Amniotic epithelial cell (primary cell): ENCODE measurements at regions not wholly inside any gene's neighbourhood (a gene's known extent, or its start where the extent isn't known, plus 50 kb on each side); places are given as distances from the start of the nearest gene placed in this dataset.
"Not testable (repeated sequence)": the region's sequence is repeated elsewhere in the genome, so short reads cannot be mapped to it uniquely, and the experiment has no call there.

Experiments used
- DNase-seq: peaks from one replicate; pipeline ENCODE4 v3.0.0-alpha.2; 2010; ENCODE audit warnings: low read depth

- DNase-seq, result not testable (repeated sequence)
Measured at GRCh38 chr3:48101301-48101650, 85.1 kb upstream of the MAP4 start.

DNA sequence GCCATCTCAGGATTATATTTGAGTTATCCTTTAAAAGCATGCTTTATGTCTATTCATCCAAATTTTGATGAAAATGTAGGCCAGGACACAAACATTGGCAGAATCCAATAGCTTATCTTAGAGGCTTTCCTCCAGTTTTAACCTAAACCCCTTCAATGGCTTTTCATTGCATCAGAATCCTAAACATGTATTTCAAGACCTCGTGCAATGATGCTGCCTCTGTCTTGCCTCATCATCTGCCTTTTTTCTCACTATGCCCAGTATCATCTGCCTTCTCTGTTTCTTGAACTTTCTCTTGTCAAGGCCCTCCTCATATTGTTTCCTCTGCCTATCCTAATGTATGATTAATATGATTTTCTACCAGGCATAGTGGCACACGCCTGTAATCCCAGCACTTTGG is 76.1 kb upstream of the MAP4 start:
- DNase-seq, result no peak

GRCh38 chr3:48090166-48090939 is 74.1 kb upstream of the MAP4 start:
- DNase-seq, result no peak

GRCh38 chr3:48088749-48089466 is 72.7 kb upstream of the MAP4 start:
- DNase-seq, result peak; percentile 96

DNA sequence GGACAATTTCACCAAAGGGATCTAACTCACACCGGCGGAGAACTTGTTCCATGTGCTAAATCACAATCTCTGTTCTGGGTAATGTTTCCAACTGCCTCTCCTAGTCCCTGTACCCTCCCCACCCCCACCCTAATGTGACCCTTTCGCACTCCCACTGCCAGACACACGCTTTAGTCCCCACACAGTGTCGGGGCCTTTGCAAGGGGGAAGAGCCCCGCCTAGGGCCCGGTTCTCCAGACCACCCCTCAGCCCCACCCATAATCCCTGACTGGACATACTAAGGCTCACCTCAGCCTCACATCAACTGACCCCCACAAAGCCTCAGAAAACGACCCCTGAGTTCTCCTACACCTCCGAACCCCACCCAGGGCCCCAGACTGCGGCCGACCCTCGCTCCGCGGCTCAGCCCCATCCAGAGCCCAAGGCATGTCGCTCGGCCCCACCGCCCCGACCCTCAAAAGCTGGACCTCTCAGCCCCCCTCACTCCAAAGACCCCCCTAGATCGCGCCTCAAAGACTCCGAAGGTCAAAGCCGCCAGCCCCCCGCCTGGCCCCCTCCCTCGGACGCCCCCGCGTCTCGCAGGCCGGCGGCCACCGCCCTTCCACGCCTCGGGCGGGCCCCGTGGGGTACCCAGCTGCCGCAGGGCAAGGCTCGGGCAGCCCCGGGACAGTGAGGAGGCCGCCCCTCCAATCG is 72.0 kb upstream of the MAP4 start:
- DNase-seq, result no peak

- DNase-seq, result peak; percentile 83
Measured at GRCh38 chr3:48086705-48087104, 70.5 kb upstream of the MAP4 start.

DNA sequence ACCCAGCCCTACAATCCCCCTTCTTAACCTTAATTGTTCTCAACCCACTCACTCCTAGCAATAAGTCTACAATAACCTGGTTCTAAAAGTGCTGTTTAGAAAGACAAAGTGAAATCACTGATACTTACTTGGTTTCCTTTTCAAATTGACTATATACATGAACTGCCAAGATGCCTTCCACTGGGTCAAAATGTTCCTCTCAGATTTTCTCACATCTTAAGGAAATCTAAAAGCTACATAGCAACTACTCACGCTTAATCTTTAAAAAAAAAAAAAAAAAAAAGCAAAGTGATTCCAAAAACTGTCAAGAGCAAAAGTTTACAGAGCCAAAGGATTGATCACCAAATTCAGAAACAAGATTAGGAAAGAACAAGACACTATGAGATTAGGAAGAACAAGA is 68.7 kb upstream of the MAP4 start:
- DNase-seq, result no peak

- DNase-seq, result no peak
Measured at GRCh38 chr3:48084170-48084569, 68.0 kb upstream of the MAP4 start.

- no peak for DNase-seq
Measured at GRCh38 chr3:48082580-48083184, 66.5 kb upstream of the MAP4 start.

DNA sequence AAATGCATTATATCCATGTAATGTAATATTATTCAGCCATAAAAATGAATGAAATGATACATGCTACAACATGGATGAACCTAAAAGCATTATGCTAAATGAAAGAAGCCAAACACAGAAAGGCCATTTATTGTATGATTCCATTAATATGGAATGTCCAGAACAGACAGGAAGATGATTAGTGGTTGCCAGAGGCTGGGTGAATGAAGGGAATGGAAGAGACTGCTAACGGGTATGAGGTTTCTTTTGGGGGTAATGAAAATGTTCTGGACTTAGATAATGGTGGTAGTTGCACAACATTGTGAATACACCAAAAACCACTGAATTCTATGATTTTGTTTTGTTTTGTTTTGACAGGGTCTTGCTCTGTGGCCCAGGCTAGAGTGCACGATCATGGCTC is 61.6 kb upstream of the MAP4 start:
- peak; percentile 92 for DNase-seq

DNA sequence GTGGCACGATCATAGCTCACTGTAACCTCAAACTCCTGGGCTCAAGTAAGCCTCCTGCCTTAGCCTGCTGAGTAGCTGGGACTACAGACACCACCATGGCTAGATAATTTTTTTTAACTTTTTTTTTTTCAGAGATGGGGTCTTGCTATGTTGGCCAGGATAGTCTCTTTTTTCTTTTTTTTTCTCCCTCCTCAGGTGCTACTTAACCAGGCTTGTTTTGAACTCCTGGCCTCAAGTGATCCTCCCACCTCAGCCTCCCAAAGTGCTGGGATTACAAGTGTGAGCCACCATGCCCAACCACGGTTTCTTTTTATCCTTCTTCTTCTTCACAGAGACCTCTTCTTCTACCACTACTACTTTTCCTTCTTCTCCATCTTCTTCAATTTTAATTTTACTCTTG is 53.8 kb upstream of the MAP4 start:
- no peak for DNase-seq

GRCh38 chr3:48069339-48069738 is 53.1 kb upstream of the MAP4 start:
- DNase-seq, result no peak

DNA sequence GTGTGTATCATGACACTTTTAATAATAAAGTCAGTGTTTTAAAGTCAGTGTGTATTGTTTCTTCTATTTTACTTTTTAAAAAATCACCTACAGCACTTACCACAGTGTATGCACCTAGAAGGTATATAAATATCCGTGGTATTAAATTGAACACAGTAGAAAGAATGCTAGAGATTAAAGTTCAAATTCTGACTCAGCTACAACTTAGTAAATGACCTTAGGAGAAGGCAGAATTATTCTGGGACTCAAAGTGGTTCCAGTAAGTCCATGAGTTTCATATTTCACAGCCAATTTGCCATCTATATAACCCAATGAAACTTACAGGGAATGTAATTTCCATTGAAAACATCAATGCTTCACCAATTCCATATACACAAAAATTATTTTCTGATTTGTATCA is 52.7 kb upstream of the MAP4 start:
- DNase-seq, result no peak

DNA sequence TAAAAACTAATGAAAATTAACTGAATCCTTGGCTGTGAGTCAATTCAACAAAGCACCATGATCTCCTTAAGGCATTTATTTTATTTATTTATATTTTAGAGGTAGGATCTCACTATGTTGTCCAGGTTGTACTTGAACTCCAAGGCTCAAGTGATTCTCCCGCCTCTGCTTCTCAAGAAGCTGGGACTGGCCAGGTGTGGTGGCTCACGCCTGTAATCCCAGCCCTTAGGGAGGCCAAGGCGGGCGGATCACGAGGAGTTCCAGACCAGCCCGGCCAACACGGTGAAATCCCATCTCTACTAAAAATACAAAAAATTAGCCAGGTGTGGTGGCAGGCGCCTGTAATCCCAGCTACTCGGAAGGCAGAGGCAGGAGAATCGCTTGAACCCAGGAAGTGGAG is 52.1 kb upstream of the MAP4 start:
- DNase-seq, result not testable (repeated sequence)

- DNase-seq, result no peak
Measured at GRCh38 chr3:48067271-48067670, 51.1 kb upstream of the MAP4 start.
